GM19043 (cell line): ENCODE measurements at regions not wholly inside any gene's neighbourhood (a gene's known extent, or its start where the extent isn't known, plus 50 kb on each side); places are given as distances from the start of the nearest gene placed in this dataset.
"Not testable (repeated sequence)": the region's sequence is repeated elsewhere in the genome, so short reads cannot be mapped to it uniquely, and the experiment has no call there.

Experiments used
- ATAC-seq: cut with Tn5 transposase; IDR thresholded peaks from one replicate; pipeline ENCODE4 v1.9.1; 2021; ENCODE audit warnings: low read depth; ENCODE audit not compliant: unreplicated experiment

GRCh38 chr14:30256627-30257026 lies 302.3 kb upstream of the G2E3 start:
- ATAC-seq, result no peak

GRCh38 chr14:30257946-30258661 lies 300.9 kb upstream of the G2E3 start:
- ATAC-seq, result no peak

GRCh38 chr14:30260833-30261607 lies 297.9 kb upstream of the G2E3 start:
- ATAC-seq, result no peak

- no peak for ATAC-seq
Observed at GRCh38 chr14:30264161-30264560, 294.8 kb upstream of the G2E3 start.

- no peak for ATAC-seq
Observed at GRCh38 chr14:30266290-30266689, 292.7 kb upstream of the G2E3 start.

- no peak for ATAC-seq
Observed at GRCh38 chr14:30267141-30267540, 291.8 kb upstream of the G2E3 start.

GRCh38 chr14:30270200-30271161 lies 288.5 kb upstream of the G2E3 start:
- peak; percentile 97 for ATAC-seq

GRCh38 chr14:30271811-30272323 lies 287.1 kb upstream of the G2E3 start:
- ATAC-seq, result no peak

GRCh38 chr14:30272848-30273832 lies 285.8 kb upstream of the G2E3 start:
- ATAC-seq, result no peak

GRCh38 chr14:30275604-30276003 lies 283.4 kb upstream of the G2E3 start:
- no peak for ATAC-seq

GRCh38 chr14:30277268-30277667 lies 281.7 kb upstream of the G2E3 start:
- no peak for ATAC-seq

GRCh38 chr14:30278856-30279255 lies 280.1 kb upstream of the G2E3 start:
- not testable (repeated sequence) for ATAC-seq

- ATAC-seq, result peak; percentile 64
Observed at GRCh38 chr14:30283822-30284446, 275.0 kb upstream of the G2E3 start.

- no peak for ATAC-seq
Observed at GRCh38 chr14:30284808-30285207, 274.1 kb upstream of the G2E3 start.

- no peak for ATAC-seq
Observed at GRCh38 chr14:30287579-30288445, 271.1 kb upstream of the G2E3 start.

- no peak for ATAC-seq
Observed at GRCh38 chr14:30290001-30290400, 269.0 kb upstream of the G2E3 start.

- ATAC-seq, result no peak
Observed at GRCh38 chr14:30291216-30291615, 267.7 kb upstream of the G2E3 start.

- ATAC-seq, result no peak
Observed at GRCh38 chr14:30292541-30292940, 266.4 kb upstream of the G2E3 start.
